ENCODE measurements at regions not wholly inside any gene's neighbourhood (a gene's known extent, or its start where the extent isn't known, plus 50 kb on each side); places are given as distances from the start of the nearest gene placed in this dataset.

DNA sequence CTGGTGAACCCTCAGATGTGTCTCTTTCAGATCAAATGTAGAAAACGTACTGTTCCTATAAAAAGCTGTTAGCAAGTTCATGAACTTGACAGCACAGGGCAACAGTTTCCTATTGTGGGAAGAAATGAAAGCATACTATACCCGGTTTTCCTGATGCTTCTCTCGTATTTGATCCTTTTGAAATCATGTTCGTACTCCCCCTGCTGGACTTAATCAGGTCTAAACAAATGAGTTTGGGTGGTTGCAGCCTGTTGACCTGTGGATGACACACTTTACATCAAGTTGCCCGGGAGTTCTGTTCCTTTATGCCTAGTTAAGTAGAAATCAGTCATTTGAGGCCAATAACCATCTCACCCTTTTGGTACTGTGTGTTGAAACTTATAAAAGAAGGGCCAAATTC lies 1992.3 kb downstream of the MAT2B start:
- TF ChIP-seq, protein P1, sequence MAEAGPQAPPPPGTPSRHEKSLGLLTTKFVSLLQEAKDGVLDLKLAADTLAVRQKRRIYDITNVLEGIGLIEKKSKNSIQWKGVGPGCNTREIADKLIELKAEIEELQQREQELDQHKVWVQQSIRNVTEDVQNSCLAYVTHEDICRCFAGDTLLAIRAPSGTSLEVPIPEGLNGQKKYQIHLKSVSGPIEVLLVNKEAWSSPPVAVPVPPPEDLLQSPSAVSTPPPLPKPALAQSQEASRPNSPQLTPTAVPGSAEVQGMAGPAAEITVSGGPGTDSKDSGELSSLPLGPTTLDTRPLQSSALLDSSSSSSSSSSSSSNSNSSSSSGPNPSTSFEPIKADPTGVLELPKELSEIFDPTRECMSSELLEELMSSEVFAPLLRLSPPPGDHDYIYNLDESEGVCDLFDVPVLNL (IDR thresholded peaks at IDR 0.05; ENCODE audit: low read depth, low read length) = no peak
- no peak for TF ChIP-seq TAF1 (IDR thresholded peaks at IDR 0.05; ENCODE audit: borderline replicate concordance, low read depth, low read length)
- TF ChIP-seq, protein P2, sequence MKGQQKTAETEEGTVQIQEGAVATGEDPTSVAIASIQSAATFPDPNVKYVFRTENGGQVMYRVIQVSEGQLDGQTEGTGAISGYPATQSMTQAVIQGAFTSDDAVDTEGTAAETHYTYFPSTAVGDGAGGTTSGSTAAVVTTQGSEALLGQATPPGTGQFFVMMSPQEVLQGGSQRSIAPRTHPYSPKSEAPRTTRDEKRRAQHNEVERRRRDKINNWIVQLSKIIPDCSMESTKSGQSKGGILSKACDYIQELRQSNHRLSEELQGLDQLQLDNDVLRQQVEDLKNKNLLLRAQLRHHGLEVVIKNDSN (IDR thresholded peaks at IDR 0.05; ENCODE audit: borderline replicate concordance, extremely low read length, insufficient read depth, low read depth, low read length) = no peak
- TF ChIP-seq, protein P3, sequence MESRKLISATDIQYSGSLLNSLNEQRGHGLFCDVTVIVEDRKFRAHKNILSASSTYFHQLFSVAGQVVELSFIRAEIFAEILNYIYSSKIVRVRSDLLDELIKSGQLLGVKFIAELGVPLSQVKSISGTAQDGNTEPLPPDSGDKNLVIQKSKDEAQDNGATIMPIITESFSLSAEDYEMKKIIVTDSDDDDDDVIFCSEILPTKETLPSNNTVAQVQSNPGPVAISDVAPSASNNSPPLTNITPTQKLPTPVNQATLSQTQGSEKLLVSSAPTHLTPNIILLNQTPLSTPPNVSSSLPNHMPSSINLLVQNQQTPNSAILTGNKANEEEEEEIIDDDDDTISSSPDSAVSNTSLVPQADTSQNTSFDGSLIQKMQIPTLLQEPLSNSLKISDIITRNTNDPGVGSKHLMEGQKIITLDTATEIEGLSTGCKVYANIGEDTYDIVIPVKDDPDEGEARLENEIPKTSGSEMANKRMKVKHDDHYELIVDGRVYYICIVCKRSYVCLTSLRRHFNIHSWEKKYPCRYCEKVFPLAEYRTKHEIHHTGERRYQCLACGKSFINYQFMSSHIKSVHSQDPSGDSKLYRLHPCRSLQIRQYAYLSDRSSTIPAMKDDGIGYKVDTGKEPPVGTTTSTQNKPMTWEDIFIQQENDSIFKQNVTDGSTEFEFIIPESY (IDR thresholded peaks at IDR 0.05) = no peak
- TF ChIP-seq SRF (IDR thresholded peaks at IDR 0.05; ENCODE audit: low read depth in 2 of 2, low read length in 2 of 2) = no peak
- TF ChIP-seq, protein P4, sequence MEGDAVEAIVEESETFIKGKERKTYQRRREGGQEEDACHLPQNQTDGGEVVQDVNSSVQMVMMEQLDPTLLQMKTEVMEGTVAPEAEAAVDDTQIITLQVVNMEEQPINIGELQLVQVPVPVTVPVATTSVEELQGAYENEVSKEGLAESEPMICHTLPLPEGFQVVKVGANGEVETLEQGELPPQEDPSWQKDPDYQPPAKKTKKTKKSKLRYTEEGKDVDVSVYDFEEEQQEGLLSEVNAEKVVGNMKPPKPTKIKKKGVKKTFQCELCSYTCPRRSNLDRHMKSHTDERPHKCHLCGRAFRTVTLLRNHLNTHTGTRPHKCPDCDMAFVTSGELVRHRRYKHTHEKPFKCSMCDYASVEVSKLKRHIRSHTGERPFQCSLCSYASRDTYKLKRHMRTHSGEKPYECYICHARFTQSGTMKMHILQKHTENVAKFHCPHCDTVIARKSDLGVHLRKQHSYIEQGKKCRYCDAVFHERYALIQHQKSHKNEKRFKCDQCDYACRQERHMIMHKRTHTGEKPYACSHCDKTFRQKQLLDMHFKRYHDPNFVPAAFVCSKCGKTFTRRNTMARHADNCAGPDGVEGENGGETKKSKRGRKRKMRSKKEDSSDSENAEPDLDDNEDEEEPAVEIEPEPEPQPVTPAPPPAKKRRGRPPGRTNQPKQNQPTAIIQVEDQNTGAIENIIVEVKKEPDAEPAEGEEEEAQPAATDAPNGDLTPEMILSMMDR (IDR thresholded peaks at IDR 0.05 in 2 of 3, conservative IDR thresholded peaks at IDR 0.05 in 1 of 3; ENCODE audit: control insufficient read depth in 2 of 3, extremely low read depth in 1 of 3, insufficient read depth in 1 of 3, low read depth in 3 of 3, low read length in 3 of 3) = peak in 2 of 3 experiments; percentile 7 to 39; a peak in 2 of 6 replicates
- no peak for TF ChIP-seq KDM1A (IDR thresholded peaks at IDR 0.05; ENCODE audit: borderline replicate concordance)
- TF ChIP-seq ZNF384 (IDR thresholded peaks at IDR 0.05; ENCODE audit: borderline replicate concordance, low read depth, low read length) = no peak
- no peak for TF ChIP-seq SP1 (IDR thresholded peaks at IDR 0.05; ENCODE audit: low read depth, low read length)

Data from GM12878 (cell line).